Cardiac fibroblast (primary cell): ENCODE measurements at regions not wholly inside any gene's neighbourhood (a gene's known extent, or its start where the extent isn't known, plus 50 kb on each side); places are given as distances from the start of the nearest gene placed in this dataset.

ENCODE experiments used
- DNase-seq, 2 donors: peaks; one replicate each; pipeline versions ENCODE4 v3.0.0 to v3.0.0-alpha.2; 2010; ENCODE audit warnings: low read depth in 2 of 2
- H3K4me3 ChIP-seq, 2 donors: replicated peaks in 1 of 2; 1 replicate in 1 of 2; 2 replicates in 1 of 2; pipeline ENCODE4 v1.5.1; 2011; ENCODE audit warnings: low read depth in 2 of 2, low read length in 2 of 2, mild to moderate bottlenecking in 2 of 2, moderate library complexity in 1 of 2
- TF ChIP-seq, protein P1 (sequence below): IDR thresholded peaks from one replicate; pipeline ENCODE4 v1.5.1; 2011; ENCODE audit warnings: low read depth, mild to moderate bottlenecking, low read length, inconsistent platforms

DNA sequence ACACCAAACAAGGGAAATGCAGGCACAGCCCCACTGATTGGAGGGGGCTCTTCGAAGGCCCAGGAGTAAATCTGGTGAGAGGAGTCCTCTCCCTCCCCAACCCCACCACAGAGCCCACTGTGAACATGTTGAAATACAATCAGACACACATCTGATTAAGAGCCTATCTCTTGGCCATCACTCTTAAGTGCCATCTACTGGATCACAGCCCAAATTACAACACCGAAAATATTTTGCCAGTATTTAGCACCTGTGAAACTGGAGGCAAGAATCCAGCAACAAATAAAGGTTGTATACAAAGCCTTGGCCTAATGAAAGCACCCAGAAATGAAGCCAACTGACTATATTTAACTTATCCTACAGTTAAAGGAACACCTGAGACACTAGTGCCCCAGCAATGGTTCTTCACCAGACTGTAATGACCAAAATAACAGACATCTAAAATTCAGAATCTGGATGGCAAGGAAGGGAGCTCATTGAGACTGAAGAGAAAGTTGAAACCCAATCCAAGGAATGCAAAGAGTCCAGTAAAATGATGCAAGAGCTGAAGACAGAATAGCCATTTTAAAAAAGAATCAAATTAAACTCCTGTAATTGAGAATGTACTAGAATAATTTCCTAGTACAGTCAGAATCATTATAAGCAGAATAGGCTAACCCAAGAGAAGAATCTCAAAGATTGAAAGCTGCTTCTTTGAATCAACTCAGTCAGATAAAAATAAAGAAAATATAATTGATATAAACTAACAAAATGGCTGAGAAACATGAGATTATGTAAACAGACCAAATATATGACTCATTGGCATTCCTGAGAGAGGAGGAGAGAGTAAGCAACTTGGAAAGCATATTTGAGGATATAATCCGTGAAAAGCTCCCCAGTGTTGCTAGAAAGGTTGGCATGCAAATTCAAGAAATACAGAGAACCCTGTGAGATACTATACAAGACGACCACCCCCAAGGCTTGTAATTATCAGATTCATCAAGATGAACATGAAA is 1117.0 kb downstream of the FLRT2 start:
- H3K4me3 ChIP-seq, result no peak overlapping the region
- peak; percentile 9 to 44 for DNase-seq
- TF ChIP-seq, protein P1, sequence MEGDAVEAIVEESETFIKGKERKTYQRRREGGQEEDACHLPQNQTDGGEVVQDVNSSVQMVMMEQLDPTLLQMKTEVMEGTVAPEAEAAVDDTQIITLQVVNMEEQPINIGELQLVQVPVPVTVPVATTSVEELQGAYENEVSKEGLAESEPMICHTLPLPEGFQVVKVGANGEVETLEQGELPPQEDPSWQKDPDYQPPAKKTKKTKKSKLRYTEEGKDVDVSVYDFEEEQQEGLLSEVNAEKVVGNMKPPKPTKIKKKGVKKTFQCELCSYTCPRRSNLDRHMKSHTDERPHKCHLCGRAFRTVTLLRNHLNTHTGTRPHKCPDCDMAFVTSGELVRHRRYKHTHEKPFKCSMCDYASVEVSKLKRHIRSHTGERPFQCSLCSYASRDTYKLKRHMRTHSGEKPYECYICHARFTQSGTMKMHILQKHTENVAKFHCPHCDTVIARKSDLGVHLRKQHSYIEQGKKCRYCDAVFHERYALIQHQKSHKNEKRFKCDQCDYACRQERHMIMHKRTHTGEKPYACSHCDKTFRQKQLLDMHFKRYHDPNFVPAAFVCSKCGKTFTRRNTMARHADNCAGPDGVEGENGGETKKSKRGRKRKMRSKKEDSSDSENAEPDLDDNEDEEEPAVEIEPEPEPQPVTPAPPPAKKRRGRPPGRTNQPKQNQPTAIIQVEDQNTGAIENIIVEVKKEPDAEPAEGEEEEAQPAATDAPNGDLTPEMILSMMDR, result no peak

DNA sequence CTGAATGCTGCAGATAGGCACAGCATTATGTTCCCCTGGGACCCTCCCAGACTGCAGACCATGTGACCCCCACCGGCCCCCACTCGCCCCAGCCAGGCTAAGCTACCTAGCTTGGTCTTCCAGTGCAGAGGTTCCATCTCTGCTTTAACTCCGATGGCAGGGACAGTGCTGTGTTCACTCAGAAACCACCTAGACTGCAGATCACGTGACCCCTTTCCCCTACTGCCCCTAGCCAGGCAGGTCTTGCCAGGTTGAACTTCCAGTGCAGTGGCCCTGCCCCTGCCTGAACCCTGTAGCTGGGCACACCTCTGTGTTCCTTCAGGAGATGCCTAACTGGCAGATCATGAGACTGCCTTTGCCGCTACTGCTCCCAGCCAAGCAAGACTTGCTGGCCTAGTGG is 1116.2 kb downstream of the FLRT2 start:
- TF ChIP-seq, protein P1, result no peak
- DNase-seq, result no peak
- H3K4me3 ChIP-seq, result no peak overlapping the region

GRCh38 chr14:86641310-86641709 is 1111.4 kb downstream of the FLRT2 start:
- H3K4me3 ChIP-seq, result no peak overlapping the region
- TF ChIP-seq, protein P1, result no peak
- DNase-seq, result no peak

- no peak for DNase-seq
Observed at GRCh38 chr14:86640288-86640687, 1110.3 kb downstream of the FLRT2 start.

DNA sequence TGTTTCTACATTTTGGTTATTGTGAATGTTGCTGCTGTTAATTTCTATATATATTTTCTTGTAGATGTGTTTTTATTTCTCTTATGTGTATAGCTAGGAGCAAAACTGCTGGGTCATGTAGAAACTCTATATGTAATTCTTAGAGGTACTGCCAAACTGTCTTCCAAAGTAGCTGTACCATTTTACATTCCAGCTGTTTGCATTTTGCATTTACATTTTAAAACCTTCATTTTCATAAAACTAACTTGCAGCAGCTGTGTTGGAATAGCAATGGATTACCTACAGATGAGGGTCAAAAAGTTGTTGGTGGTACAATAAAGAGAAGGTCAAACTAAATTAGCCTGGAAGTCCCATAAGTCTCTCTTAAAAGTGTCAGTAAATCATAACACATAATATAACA is 1109.7 kb downstream of the FLRT2 start:
- TF ChIP-seq, protein P1, result no peak
- no peak overlapping the region for H3K4me3 ChIP-seq
- DNase-seq, result no peak

More at GRCh38 chr14:86640288-86640687, 1110.3 kb downstream of the FLRT2 start:
- TF ChIP-seq, protein P1, result no peak
- H3K4me3 ChIP-seq, result no peak overlapping the region

DNA sequence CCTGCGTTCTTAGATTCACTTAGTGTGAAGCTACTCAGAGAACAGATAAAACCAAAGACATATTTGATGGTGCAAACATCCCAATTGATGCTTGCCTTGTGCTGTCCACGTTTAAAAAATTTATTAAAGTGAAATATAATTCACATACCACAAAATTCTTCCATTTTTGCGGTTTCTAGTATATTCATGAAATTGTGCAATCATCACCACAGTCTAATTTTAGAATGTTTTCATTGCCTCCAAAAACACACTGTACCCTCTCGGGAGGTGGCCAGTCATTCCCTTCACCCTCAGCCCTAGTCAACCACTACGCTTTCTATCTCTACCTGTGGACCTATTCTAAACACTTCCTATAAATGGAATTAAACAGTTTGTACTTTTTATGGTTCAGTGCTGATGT is 1109.2 kb downstream of the FLRT2 start:
- TF ChIP-seq, protein P1, result no peak
- no peak overlapping the region for H3K4me3 ChIP-seq
- no peak for DNase-seq
